CD4-positive, alpha-beta T cell treated with Interleukin-17A for 1 hour (primary cell): ENCODE measurements at regions not wholly inside any gene's neighbourhood (a gene's known extent, or its start where the extent isn't known, plus 50 kb on each side); places are given as distances from the start of the nearest gene placed in this dataset.

Experiments
- DNase-seq: peaks from one replicate; pipeline ENCODE4 v3.0.0-alpha.2; 2020

DNA sequence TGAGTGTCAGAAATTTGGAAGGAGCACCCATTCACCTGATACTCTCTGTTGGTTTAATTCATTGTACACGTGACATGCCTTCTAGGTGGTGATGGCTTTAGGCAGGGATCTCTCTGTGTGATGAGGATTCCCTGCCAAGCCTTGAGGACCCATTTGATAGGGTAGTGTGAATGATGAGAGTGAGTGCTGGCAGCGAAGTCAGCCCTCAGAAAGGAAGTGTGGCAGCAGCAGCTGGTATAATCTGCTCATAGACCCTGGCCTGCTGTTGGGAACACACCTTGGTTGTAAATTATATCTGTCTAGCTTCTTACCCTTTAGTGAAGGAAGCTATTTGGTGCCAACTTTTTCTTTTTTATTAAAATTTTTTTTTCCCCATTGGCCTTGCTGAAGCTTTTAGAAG, 164.5 kb downstream of the HAUS1 start:
- no peak for DNase-seq

DNA sequence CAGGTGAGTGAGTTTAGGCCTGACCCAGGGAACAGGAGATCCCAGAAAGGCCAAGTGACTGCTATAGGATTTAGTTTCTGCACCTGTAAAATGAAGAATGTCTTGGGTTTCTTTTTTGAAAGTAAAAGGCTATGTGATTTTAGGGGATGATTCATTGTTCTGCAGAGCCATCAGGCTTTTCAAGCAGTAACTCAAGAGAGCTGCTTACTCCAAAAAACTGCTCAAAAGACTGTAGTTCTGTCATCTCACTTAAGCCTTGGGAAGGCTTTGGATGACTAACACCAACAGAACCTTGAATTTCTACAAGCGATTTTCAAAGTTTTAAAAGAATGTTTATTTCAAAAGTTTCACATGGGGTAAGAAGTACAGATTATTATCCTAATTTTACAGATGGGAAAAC, 165.1 kb downstream of the HAUS1 start:
- DNase-seq = no peak

DNA sequence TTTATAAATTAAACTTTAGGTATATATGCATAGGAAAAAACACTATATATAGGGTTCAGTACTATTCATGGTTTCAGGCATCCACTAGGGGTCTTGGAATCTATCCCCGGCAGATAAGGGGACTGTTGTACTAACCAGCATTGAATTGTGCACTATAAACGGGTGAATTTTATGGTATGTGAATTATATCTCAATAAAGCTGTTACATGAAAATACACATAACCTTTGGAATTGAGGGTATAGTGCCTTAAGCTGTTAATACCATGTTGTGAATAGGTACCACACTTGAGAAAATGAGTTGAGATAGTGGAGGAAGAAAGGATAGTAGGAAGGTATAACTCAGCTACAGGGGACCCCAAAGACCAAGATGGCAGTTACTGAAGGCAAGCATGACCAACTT, 167.3 kb downstream of the HAUS1 start:
- no peak for DNase-seq

DNA sequence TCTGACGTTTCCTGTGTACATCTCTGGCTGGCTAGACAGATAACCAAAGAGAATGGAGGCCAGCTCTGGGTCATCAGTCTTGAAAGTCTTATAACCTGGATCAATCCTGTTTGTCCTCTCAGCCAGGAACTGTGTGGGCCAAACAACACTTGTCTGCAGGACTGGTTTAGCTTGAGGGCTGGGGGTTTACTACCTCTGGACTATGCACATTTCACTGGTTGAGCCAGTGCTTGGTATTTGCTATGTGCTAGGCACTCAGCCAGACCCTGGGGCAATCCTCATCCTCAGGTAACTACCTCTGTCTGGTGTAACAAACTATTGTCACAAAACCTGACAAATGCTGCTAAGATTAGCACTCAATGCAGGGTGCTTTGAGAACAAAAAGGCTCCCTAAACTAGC, 169.7 kb downstream of the HAUS1 start:
- no peak for DNase-seq

DNA sequence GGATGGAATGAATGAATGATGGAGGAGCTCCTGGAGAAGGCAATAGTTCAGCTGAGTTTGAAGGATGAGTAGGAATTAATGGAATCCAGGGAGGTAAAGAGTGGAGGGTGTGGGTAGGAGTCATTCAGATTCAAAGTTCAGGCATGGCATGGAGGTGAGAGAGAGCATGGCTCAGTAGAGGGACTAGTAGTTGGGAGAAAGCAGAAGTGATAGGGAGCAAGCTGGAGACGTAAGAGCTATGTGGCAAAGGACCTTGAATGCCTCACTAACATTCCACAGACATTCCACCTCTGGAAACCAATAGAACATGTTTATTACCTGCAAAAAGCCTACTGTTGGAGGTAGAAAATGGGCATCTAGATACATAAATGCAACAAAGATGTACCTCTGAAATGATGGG, 170.1 kb downstream of the HAUS1 start:
- DNase-seq = no peak

DNA sequence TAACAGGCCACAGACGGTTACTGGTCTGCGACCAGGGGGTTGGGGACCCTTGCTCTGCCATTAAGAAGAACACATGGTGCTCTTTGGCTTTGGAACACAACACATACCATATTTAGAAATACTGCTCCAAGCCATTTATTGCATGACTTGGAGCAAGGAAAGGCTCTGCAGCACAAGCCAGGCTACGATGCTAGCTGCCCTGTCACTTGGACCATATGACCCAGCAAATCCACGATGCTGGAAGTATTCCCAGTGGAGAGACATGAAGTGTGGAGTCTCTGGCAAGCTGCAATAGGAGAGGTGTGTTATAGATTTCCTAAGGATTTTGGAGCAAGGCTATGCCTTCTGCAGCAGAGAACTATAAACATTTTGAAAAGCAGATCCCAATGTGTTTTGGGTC, 171.2 kb downstream of the HAUS1 start:
- no peak for DNase-seq

DNA sequence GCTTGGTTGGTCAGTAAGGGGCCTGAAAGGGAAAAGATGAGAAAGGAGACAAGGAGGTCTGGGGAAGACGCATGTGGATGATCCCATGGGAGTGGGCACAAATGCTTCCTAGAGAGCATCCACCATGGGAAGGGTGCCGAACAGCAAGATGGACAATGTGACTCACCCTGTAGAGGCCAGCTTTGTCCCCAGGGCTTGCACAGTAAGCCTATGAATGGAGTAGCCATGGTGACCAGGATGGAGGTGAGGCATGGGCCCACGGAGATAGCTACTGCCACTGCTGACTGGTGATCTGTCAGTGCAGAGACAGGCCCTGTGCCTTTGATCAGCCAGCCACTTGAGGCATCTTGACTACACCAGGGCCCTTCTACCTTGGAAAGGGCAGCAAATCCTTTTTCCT, 172.6 kb downstream of the HAUS1 start:
- DNase-seq = no peak

DNA sequence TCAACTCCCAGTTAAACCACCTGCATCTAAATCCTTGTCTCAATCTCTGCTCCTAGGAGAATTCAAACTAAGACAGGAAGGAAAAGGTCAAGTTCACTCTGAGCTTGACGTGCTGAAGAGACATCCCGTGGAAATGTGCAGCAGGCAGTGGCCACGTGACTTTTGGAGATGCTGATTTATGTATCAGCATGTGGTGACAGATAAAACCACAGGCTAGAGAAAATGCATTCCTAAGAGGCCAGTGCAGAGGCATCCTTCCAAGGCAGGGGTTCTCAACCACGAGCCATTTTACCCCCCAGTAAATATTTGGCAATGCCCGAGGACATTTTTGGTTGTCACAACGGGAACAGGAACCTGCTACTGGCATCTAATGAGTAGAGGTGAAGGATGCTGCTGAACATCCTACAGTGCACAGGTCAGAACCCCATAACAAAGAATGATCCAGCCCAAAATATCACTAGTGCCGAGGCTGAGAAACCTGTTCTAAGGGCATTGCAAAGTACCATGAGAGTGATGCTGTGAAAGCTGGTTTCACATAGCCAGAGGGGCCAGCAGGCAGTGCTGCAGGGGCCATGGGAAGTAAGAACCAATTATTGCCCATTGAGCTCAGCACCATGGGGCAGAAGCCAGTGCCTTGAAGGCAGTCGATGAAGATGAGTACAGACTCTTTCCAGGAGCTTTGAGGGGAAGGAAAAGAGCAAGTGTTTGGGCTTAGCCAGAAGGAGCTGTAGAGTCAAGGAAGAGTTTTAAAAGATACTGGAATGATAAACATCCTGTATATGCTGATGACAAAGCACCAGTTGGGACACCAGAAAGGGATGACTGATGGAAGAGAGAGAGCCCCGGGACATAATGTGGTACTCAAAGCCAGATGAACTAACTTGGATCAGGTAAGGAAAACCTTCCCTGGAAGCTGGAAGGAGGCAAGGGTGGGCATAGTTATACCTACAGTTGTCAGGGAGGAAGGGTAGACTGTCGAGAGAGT, 174.6 kb downstream of the HAUS1 start:
- DNase-seq = no peak

DNA sequence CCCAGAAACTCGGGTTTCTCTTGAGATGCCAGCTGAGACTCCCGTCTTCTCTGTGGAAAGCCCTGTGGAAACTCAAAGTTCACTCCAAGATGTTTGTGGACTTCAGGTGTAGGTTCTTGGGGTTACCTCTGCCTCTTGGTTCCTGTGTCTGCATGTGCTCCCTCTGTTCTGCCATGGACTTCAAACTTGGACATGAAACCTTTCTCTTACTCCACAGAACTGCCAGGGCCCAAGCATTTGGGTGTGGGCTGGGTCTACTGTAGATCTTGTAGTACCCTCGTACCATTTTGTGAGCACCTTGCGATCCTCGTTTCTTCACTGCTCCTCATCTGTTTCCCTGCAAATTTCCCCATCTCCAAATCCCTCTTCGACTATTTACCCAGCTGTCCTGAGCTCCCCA, 175.5 kb downstream of the HAUS1 start:
- no peak for DNase-seq

DNA sequence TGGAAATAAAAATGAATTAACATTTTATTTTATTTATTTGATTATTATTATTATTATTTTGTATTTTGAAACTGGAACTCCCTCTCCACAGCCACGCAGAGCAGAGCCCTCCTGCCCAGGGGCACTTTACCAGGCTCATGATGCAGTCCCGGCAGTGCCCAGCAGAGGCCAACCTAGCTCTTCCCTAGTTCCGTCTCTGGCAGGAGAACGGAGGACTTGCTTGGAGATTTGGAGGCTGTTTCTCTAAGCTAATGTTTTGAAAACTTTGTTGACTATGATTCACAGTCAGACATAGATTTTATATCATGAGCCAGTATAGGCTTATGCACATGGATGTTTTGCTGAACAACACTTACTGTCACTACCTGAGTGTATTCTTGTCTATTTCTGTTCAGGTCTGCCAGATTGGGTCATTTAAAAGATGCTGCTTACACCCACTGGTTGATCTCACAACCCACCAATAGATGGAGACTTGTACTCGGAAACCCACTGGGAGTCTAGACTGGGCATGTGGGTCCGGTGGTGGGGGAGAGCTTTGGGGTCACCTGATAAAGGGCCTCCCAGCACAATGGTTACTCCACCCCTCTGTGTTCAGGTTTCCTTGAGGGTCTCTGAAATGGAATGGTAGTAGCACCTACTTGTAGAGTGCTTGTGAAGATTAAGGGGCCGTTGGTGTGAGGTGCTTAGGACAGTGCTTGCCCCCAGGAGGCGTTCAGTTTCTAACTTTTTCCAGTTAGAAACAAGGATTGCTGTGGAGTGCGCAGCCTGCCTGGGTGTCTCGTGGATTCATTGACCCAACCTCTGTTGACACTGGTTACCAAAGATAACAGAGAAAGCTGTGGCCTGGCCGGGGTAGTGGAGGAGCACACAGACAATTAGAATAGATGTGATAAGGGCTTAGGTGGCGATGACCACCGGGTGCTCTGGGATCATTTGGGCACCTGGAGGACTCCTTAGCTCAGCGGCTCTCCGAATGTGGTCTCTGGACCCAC, 177.3 kb downstream of the HAUS1 start:
- DNase-seq = peak; percentile 59

DNA sequence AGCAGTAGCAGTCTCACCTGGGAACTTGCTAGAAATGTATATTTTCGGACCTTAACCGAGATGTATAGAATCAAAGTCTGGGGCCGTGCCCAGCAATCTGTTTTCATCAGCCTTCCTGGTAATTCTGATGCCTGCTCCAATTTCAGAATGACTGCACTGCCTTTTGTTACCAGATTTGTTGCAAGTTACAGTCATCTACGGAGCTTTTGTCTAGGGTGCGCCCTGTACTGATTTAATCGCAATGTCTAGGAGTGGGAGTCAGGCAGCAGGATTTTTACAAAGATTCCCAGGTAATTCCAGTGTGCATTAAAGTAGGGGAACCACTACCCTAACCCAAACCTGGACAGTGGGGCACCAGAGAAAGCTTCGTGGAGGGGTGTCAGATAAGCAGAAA, 178.0 kb downstream of the HAUS1 start:
- DNase-seq = no peak

DNA sequence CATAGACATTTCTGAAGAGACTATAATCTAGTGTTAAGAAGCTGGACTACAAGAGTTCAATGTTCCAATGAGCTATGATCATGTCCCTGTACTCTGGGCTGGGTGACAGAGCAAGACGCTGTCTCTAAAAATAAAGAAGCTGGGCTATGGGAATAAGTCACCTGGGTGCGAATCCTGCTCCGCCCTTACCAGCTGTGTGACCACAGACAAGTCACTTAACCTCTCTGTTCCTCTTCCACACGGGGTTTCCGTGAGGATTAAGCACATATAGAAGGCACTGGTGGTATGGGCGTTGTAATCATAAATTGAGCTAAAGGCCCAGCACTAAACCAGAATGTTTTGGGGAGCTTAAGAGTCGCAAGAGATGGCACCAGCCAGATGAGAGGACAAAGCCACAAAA, 178.5 kb downstream of the HAUS1 start:
- no peak for DNase-seq

DNA sequence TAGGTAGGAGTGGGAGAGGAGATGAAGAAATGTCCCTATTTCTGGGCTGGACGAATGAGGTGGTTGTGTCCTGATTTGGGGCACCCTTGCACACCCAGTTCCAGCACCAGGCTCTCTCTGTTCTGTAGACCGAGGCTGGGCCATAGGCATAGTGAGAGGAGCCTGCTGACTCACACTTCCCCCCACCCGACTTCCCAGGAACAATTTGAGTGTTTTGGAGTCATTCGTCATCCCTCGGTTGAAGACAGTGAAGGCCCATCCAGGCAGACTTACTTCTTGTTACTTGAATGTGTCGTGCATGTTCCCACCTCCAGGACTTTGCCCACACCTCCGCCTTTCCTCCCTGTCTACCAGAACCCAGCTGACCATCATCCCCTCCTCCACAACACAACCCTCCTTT, 179.1 kb downstream of the HAUS1 start:
- no peak for DNase-seq

DNA sequence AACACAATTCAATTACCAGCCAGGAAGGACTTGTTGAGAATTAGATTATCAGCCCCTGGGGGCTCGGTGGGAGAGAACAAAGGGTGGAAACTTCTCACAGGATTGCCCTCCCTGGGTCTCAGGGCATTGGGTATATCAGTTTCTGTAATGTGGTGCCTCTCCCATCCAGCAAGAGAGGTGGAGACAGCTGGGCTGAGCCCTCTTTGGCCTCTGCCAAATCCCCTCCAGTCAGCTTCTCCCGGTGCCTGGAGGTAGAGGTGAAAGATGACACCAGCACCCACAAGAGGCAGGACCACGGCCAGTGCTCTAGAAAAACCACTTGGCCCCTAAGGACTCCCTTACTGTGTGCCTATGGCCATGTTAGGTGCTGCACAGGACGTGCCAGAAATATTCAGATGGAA, 179.7 kb downstream of the HAUS1 start:
- no peak for DNase-seq

DNA sequence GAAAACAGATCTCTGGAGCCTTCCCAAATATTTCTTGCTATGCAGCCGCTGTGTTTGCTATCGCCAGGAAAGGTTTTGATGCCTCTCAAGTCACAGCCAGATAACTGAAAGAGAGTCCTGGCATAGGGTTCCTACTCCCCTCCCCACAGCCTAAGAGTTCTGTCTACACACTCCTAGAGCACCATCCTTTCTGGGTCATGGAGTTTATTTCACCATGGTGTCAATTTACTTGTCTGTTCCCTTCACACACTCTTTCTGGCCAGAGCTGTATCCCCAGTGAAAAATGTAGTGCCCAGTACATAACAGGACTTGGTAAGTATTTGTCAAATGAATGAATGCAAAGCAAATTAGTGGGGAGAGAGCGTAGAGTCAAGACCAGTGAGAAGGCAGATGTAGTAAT, 185.3 kb downstream of the HAUS1 start:
- no peak for DNase-seq

DNA sequence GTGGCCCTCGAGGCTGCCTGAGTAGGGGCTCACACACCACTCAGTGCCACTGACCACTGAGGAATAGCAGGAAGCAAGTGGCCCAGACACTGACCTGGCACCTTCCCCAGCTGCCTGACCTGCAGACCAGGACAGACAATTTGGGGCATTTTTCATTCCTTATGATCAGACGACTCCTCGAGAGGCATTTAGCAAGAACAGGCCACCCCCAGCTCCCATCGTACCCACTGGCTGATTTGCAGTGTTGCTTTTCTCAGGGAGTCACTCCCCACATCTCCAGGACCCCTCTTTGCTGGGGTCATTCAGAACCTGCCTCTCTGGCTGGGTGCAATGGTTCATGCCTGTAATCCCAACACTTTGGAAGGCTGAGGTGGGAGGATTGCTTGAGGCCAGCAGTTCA, 185.7 kb downstream of the HAUS1 start:
- DNase-seq = no peak

DNA sequence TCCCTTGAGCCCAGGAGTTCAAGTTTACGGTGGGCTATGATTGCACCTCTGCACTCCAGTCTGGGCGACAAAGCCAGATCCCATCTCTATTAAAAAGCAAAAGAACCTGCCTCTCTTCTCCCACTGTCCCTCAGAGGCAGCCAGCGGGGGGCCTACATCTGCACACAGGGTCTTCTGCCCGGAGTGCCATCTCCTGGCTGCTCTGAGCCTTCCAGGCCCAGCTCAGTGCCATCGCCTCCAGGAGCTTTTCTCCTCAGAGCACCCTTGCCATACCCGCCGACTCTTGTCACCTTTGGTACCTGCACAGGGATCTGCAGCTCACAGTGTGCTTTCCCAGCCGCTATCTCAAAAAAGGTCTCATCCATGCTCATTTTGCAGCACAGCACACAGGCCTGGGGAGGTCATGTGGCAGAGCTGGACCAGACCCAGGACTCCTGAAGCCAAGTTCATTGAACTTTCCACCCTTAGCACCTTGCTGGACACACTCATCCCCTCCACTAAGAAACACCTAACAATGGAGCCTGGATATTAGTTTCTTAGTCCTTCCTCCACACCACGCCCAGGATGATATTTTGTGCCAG, 186.3 kb downstream of the HAUS1 start:
- no peak for DNase-seq

DNA sequence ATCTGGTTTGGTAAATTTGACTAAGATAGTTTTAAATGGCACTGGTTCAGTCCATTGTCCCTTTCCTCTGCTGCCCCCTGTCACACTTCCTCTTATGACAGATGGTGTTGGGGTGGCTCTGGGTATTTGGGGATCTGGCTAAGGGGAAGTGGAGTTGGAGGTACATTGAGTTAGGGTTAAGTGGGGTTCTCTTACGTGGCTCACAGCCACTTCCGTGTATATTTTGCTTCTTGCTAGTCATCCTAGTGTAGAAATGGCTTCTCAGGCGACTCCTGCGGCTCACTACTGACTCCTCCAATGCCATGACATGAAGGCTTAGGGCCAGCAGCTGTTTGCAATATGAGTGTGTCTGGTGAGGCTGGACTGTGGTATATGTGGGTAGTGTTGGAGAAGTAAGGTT, 187.0 kb downstream of the HAUS1 start:
- peak; percentile 10 for DNase-seq

DNA sequence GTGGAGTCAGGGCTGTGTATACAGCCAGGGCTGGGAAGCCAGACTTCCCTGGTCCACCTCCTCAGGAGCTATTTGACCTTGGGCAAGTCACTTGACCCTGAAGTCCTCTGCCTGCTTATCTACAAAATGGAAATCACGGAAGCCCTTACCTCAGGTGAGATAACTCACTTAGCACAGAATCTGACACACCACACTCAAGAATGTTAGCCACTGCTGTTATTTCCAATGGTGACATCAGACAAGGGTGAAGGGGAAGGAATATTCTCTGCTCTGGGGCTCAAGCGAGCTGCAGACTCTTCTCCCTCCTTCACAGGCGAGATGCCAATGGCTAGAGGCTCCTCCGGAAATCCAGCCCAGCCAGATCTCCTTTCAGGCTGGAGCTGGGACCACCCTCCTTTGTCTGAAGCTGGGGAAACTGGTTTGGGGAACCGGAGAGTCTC, 189.6 kb downstream of the HAUS1 start:
- no peak for DNase-seq

DNA sequence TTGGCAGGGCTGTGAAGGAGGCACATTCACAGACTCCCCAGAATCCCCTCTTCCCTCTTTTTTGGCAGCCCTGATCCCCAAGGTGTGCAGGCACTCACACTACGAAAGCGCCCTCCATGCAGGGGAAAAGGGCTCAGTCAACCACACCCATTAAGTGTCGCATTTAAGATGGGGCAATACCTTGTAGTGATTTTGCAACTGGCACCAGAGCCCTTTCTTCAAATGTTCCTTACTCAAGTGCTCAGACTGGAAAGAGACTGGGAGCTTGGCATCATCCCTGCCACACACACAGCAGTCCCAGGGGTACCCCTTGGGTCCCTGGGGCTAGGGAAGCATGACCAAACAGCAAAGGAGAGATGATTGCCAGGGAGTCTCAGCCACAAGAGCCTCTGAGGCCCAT, 190.1 kb downstream of the HAUS1 start:
- DNase-seq = no peak

DNA sequence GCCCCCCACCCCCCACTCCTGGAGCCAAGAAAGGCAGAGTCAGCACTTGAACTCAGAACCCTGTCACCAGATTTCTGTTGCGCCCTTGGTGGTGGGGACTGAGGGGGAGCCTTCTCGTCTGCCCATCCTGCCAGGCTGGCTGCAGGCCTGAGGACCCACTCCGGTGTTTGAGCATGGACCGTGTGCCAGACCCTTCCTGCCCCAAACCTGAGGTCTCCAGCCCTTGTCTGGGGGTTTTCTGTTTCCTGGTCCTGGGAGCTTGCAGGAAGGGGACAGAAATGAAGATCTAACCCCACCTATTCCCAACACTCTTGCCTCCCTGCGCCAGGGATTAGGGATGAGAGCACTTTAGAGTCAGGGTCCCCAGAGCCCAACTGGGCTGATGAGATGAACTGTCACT, 190.6 kb downstream of the HAUS1 start:
- no peak for DNase-seq

DNA sequence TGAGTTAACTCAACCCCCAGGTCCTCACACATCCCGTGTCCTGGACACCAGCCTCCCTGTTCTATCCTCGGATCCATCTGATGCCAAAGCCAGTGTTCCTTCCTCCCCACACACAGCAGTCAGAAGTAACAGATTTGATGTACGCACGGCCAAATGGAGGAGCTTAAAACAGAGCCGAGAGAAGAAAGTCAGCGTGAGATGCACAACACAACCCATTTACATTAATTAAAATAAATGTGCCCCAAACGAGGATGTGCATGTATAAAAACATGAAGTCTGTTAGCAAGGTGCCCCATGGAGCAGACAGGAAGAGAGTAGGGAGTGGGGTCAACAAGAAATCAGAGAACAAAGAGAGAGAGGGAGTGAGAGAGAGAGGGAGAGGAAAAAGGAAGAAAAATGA, 191.2 kb downstream of the HAUS1 start:
- no peak for DNase-seq

DNA sequence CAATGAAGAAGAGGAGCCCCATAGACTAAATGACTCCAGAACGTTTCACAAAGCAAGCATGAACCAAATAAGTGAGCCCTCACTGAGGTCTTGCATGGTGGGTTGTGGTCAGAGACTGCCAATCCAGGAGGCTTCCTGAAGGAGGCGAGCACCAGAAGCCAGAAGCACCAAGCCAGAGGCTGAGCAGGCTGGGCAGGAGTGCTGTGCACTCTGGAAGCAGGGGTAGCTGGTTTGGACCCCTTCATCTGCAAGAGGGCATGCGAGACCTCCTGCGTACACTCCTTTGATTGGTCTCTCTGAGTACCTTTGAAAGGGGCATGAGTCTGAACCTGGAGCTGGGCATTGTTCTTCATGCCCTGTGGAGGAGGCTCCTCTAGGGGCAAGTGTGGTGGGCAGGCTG, 192.5 kb downstream of the HAUS1 start:
- no peak for DNase-seq
